ENCODE measurements at regions not wholly inside any gene's neighbourhood (a gene's known extent, or its start where the extent isn't known, plus 50 kb on each side); places are given as distances from the start of the nearest gene placed in this dataset.

DNA sequence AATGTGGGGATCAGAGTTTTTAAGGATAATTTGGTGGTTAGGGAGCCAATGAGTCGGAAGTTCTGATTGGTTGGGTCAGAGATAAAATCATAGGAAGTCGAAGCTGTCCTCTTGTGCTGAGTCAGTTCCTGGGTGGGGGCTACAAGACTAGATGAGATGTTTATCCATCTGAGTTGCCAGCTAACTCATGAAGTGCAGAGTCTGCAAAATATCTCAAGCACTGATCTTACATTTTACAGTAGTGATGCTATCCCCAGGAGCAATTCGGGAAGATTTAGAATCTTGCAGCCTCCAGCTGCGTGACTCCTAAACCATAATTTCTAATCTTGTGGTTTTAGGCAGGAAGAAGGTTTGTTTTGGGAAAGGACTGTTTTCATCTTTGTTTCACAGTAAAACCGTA, 565.8 kb upstream of the SPANXN1 start:
- H3K4me3 ChIP-seq (ENCODE audit: insufficient read depth, low read length): no peak overlapping the region
- no peaks in the 10 kb centered on the region for H3K4me1 ChIP-seq (ENCODE audit: insufficient read depth, low read length)
- no peak overlapping the region for H3K4me2 ChIP-seq (ENCODE audit: insufficient read depth, low read length)
- H4K20me1 ChIP-seq (ENCODE audit: insufficient read depth, low read length): no peaks in the 10 kb centered on the region
- H3K27ac ChIP-seq (ENCODE audit: low read depth, low read length): no peak overlapping the region
- no peaks in the 10 kb centered on the region for H3K79me2 ChIP-seq (ENCODE audit: insufficient read depth, low read length)
- H3K27me3 ChIP-seq (ENCODE audit: insufficient read depth, low read length): no peaks in the 10 kb centered on the region
- DNase-seq (ENCODE audit: insufficient read length, low spot score, missing footprints): no peak
- H2AFZ ChIP-seq (ENCODE audit: low read length): no peak overlapping the region
- TF ChIP-seq, protein P1, sequence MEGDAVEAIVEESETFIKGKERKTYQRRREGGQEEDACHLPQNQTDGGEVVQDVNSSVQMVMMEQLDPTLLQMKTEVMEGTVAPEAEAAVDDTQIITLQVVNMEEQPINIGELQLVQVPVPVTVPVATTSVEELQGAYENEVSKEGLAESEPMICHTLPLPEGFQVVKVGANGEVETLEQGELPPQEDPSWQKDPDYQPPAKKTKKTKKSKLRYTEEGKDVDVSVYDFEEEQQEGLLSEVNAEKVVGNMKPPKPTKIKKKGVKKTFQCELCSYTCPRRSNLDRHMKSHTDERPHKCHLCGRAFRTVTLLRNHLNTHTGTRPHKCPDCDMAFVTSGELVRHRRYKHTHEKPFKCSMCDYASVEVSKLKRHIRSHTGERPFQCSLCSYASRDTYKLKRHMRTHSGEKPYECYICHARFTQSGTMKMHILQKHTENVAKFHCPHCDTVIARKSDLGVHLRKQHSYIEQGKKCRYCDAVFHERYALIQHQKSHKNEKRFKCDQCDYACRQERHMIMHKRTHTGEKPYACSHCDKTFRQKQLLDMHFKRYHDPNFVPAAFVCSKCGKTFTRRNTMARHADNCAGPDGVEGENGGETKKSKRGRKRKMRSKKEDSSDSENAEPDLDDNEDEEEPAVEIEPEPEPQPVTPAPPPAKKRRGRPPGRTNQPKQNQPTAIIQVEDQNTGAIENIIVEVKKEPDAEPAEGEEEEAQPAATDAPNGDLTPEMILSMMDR (IDR thresholded peaks at IDR 0.05; ENCODE audit: extremely low read depth, low read depth, low read length): no peak
- no peaks in the 10 kb centered on the region for H3K36me3 ChIP-seq (ENCODE audit: insufficient read depth, low read length)
- H3K9me3 ChIP-seq (ENCODE audit: low read depth, low read length): no peaks in the 10 kb centered on the region

DNA sequence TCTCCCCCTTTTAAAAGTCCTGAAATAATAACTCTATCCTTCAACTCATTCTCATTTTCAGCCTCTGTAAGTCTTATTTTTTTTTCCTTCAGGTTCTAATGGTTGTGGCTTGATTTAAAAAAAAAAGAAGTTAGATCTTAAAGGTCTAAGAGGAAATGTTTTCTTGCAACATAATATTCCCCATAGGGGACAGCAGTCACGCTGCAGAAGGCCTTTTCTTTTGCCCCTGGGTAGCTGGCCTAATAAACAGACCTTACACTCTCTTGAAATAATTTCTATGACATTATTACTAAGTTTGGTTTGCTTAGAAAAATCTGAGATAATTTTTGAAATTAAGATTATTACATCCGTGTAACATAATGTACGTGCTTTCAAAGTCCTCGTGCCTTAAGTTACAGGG, 564.1 kb upstream of the SPANXN1 start:
- no peaks in the 10 kb centered on the region for H3K9me3 ChIP-seq (ENCODE audit: low read depth, low read length)
- H2AFZ ChIP-seq (ENCODE audit: low read length): no peak overlapping the region
- H3K27ac ChIP-seq (ENCODE audit: low read depth, low read length): no peak overlapping the region
- H3K79me2 ChIP-seq (ENCODE audit: insufficient read depth, low read length): no peaks in the 10 kb centered on the region
- H4K20me1 ChIP-seq (ENCODE audit: insufficient read depth, low read length): no peaks in the 10 kb centered on the region
- H3K4me2 ChIP-seq (ENCODE audit: insufficient read depth, low read length): no peak overlapping the region
- no peak for DNase-seq (ENCODE audit: insufficient read length, low spot score, missing footprints)
- TF ChIP-seq, protein P1 (IDR thresholded peaks at IDR 0.05; ENCODE audit: extremely low read depth, low read depth, low read length): no peak
- no peaks in the 10 kb centered on the region for H3K27me3 ChIP-seq (ENCODE audit: insufficient read depth, low read length)
- H3K4me3 ChIP-seq (ENCODE audit: insufficient read depth, low read length): no peak overlapping the region
- H3K36me3 ChIP-seq (ENCODE audit: insufficient read depth, low read length): no peaks in the 10 kb centered on the region
- no peaks in the 10 kb centered on the region for H3K4me1 ChIP-seq (ENCODE audit: insufficient read depth, low read length)

DNA sequence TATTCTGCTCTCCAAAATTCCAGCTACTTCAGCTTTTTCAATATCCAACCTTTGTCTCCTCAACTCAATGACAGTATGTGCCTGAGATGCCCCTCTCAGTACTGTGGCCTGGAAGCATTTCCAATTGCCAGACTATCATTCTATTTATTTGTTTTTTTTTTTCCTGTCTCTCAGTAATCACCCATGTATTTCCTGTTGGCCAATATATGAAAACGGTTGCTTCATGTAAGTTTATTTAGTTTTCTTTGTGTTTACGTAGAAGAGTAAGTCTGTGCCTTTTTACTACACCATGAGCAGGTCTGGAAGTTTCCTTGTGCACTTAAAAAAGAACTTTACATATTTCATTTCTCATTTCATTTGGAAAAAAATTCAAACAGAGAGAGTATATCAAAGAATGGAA, 537.5 kb upstream of the SPANXN1 start:
- Histone ChIP-seq H2AFZ (ENCODE audit: low read length) (no peak overlapping the region), H4K20me1 (ENCODE audit: insufficient read depth, low read length) (no peaks in the 10 kb centered on the region), H3K27ac (ENCODE audit: low read depth, low read length) (no peak overlapping the region), H3K4me2 (ENCODE audit: insufficient read depth, low read length) (no peak overlapping the region), H3K36me3 (ENCODE audit: insufficient read depth, low read length) (no peaks in the 10 kb centered on the region), H3K79me2 (ENCODE audit: insufficient read depth, low read length) (no peaks in the 10 kb centered on the region), H3K4me3 (ENCODE audit: insufficient read depth, low read length) (no peak overlapping the region), H3K9me3 (ENCODE audit: low read depth, low read length) (no peaks in the 10 kb centered on the region), H3K4me1 (ENCODE audit: insufficient read depth, low read length) (no peaks in the 10 kb centered on the region), H3K27me3 (ENCODE audit: insufficient read depth, low read length) (no peaks in the 10 kb centered on the region)
- TF ChIP-seq, protein P1 (IDR thresholded peaks at IDR 0.05; ENCODE audit: extremely low read depth, low read depth, low read length): no peak
- DNase-seq (ENCODE audit: insufficient read length, low spot score, missing footprints): no peak

DNA sequence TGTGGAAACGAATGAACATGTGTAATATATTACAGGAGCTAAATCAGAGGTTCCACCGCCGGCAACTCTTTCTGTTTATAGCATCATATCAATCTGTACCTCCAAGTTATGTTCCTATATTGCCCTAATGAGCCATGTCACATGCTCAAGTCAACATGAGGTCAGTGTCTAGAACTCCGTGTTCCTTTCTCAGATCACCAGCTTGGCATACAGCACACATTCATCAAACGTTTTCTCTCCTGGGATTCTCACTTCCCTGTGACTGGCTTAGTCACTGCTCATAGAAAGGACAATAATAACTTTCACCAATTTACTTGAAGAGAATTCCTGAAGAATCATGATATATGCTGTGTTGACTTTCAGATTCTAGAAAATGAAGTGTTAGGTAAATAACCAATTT, 532.0 kb upstream of the SPANXN1 start:
- H4K20me1 ChIP-seq (ENCODE audit: insufficient read depth, low read length): no peaks in the 10 kb centered on the region
- H3K27ac ChIP-seq (ENCODE audit: low read depth, low read length): no peak overlapping the region
- no peaks in the 10 kb centered on the region for H3K9me3 ChIP-seq (ENCODE audit: low read depth, low read length)
- no peak overlapping the region for H3K4me2 ChIP-seq (ENCODE audit: insufficient read depth, low read length)
- H2AFZ ChIP-seq (ENCODE audit: low read length): no peak overlapping the region
- H3K27me3 ChIP-seq (ENCODE audit: insufficient read depth, low read length): no peaks in the 10 kb centered on the region
- no peaks in the 10 kb centered on the region for H3K79me2 ChIP-seq (ENCODE audit: insufficient read depth, low read length)
- TF ChIP-seq, protein P1 (IDR thresholded peaks at IDR 0.05; ENCODE audit: extremely low read depth, low read depth, low read length): no peak
- H3K4me3 ChIP-seq (ENCODE audit: insufficient read depth, low read length): no peak overlapping the region
- H3K36me3 ChIP-seq (ENCODE audit: insufficient read depth, low read length): no peaks in the 10 kb centered on the region
- H3K4me1 ChIP-seq (ENCODE audit: insufficient read depth, low read length): no peaks in the 10 kb centered on the region
- no peak for DNase-seq (ENCODE audit: insufficient read length, low spot score, missing footprints)
